GM06990 (cell line): ENCODE measurements at regions not wholly inside any gene's neighbourhood (a gene's known extent, or its start where the extent isn't known, plus 50 kb on each side); places are given as distances from the start of the nearest gene placed in this dataset.

Source experiments
- DNase-seq: peaks from one replicate; pipeline ENCODE4 v3.0.0-alpha.2; 2011; ENCODE audit not compliant: insufficient read length; ENCODE audit errors: extremely low read depth
- H3K27me3 ChIP-seq: replicated peaks from 2 replicates; pipeline ENCODE4 v1.6.0; 2011; ENCODE audit warnings: low read length; ENCODE audit not compliant: control insufficient read depth, insufficient read depth
- H3K36me3 ChIP-seq: 2 replicates; pipeline ENCODE4 v1.5.1; 2011; ENCODE audit warnings: low read length; ENCODE audit not compliant: control insufficient read depth, insufficient read depth
- H3K4me3 ChIP-seq: replicated peaks from 2 replicates; pipeline ENCODE4 v1.5.1; 2011; ENCODE audit warnings: low read depth, mild to moderate bottlenecking, control low read depth, low read length
- TF ChIP-seq, protein P1 (sequence below): IDR thresholded peaks from 2 replicates; pipeline ENCODE4 v1.5.1; 2011; ENCODE audit warnings: low read length, control low read depth, mild to moderate bottlenecking, inconsistent platforms; ENCODE audit not compliant: insufficient read depth, poor library complexity, severe bottlenecking

DNA sequence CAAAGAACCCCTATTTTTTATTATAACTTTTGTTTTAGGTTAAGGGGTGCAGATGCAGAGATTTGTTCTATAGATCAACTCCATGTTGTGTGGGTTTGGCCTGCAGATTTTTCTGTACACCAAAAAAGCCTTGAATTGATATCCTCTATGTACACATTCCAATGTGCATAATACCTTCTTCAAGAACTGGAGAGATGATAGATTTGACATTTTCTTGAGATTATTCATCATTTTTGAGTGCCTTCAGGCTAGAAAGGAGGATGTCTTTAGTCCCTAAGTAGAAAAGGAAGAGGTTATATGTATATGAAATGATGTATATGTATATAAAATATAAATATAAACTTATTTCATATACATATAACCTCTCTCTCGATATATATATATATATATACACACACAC lies 1190.0 kb upstream of the ALCAM start:
- H3K4me3 ChIP-seq = no peak overlapping the region
- TF ChIP-seq, protein P1, sequence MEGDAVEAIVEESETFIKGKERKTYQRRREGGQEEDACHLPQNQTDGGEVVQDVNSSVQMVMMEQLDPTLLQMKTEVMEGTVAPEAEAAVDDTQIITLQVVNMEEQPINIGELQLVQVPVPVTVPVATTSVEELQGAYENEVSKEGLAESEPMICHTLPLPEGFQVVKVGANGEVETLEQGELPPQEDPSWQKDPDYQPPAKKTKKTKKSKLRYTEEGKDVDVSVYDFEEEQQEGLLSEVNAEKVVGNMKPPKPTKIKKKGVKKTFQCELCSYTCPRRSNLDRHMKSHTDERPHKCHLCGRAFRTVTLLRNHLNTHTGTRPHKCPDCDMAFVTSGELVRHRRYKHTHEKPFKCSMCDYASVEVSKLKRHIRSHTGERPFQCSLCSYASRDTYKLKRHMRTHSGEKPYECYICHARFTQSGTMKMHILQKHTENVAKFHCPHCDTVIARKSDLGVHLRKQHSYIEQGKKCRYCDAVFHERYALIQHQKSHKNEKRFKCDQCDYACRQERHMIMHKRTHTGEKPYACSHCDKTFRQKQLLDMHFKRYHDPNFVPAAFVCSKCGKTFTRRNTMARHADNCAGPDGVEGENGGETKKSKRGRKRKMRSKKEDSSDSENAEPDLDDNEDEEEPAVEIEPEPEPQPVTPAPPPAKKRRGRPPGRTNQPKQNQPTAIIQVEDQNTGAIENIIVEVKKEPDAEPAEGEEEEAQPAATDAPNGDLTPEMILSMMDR = no peak
- no peak for DNase-seq

DNA sequence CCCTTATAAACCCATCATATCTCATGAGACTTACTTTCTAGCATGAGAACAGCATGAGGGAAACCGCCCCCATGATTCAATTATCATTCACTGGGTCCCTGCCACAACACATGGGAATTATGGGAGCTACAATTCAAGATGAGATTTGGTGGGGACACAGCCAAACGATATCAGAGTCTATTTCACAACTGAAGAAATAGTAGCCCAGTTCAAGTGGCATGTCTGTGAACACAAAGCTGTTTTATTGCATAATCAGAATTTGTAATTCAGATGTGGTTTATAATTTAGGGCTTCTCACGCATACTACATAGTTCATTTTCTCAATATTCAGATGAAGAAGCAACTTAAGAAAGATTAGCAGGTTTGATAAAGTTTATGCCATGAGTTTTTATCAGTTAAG lies 1188.0 kb upstream of the ALCAM start:
- Histone ChIP-seq H3K27me3 (no peaks in the 10 kb centered on the region), H3K4me3 (no peak overlapping the region), H3K36me3 (no peaks in the 10 kb centered on the region)
- DNase-seq = no peak
- TF ChIP-seq, protein P1 = no peak

More for the DNA sequence above, 1190.0 kb upstream of the ALCAM start:
- Histone ChIP-seq H3K27me3 (no peaks in the 10 kb centered on the region), H3K36me3 (no peaks in the 10 kb centered on the region)

DNA sequence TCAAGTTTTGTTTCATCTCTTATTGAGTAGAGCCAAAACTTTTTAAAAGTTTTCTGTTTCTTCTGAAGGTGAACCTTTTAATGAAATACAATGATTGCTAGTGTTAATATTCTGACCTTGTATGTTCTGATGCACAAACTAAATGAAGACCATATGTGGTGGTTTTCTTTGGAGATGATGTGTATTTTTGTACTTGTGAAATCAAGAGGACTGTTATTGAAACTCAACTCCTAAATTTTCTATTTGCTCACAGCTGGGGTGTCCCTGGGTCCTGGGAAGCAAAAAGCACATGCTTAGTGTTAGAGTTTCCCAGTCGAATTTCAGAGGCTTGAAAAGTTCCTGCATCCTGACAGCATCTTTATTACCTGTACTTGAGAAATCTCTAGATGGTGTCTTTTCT lies 1185.8 kb upstream of the ALCAM start:
- H3K4me3 ChIP-seq = no peak overlapping the region
- no peak for DNase-seq
- no peaks in the 10 kb centered on the region for H3K27me3 ChIP-seq
- H3K36me3 ChIP-seq = no peaks in the 10 kb centered on the region
- TF ChIP-seq, protein P1 = no peak

DNA sequence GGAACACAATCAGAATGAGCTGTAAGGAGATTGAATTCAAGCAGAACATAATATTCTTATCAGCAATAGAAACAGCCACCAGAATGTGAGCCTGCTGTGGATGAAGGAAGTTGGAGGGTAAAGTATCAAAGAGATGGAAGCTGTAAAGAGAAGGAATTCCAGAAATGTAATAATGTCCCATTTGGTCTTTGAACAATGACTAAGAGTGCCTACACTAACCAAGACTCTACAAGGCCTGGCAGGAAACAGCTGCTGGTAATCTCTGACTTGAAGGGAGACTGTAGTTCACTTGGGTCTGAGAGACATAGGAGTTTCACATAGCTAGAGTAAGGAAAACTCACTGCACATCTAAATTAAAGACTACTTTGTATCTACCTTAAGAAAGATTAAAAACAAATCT lies 1176.0 kb upstream of the ALCAM start:
- H3K4me3 ChIP-seq = no peak overlapping the region
- TF ChIP-seq, protein P1 = no peak
- no peak for DNase-seq
- no peaks in the 10 kb centered on the region for H3K27me3 ChIP-seq
- H3K36me3 ChIP-seq = no peaks in the 10 kb centered on the region

DNA sequence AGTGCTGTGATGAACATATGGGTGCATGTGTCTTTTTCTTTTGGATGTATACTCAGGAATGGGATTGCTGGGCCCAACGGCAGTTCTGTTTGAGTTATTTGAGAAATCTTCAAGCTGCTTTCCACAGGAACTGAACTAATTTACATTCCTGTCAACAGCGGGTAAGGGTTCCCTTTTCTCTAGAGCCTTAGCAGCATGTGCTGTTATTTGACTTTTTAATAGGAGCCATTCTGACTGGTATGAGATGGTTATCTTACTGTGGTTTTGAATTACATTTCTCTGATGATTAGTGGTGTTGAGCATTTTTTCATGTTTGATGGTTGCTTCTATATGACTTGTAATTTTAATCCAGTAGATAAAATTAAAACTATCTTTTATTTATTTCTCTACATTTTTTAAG lies 1168.6 kb upstream of the ALCAM start:
- Histone ChIP-seq H3K27me3 (no peaks in the 10 kb centered on the region), H3K36me3 (no peaks in the 10 kb centered on the region), H3K4me3 (no peak overlapping the region)
- DNase-seq = no peak
- TF ChIP-seq, protein P1 = no peak

DNA sequence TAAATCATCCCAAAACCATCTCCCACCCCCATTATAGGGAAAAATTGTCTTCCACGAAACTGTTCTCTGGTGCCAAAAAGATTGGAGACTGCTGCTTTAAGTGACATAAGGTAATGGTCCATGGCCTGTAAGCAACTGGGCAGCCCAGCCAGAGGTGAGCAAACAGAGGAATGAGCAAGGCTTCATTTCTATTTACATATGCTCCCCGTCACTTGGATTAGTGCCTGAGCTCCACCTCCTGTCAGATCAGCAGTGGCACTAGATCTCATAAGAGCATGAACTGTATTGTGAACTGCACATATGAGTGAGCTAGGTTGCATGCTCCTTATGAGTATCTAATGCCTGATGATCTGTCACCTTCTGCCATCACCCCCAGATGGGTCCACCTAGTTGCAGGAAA lies 1159.8 kb upstream of the ALCAM start:
- H3K36me3 ChIP-seq = no peaks in the 10 kb centered on the region
- no peak for DNase-seq
- TF ChIP-seq, protein P1 = no peak

More for the DNA sequence above, 1159.8 kb upstream of the ALCAM start:
- H3K27me3 ChIP-seq = no peaks in the 10 kb centered on the region
- H3K4me3 ChIP-seq = no peak overlapping the region
